Omental fat pad (tissue), 3 donors: ENCODE measurements at regions not wholly inside any gene's neighbourhood (a gene's known extent, or its start where the extent isn't known, plus 50 kb on each side); places are given as distances from the start of the nearest gene placed in this dataset.

Experiments
- ATAC-seq: fragments of 150-250 bp; one replicate; pipeline ENCODE4 v1.9.1; 2016; ENCODE audit warnings: mild to moderate bottlenecking, moderate library complexity; ENCODE audit not compliant: low FRiP score
- DNase-seq: peaks from one replicate; pipeline ENCODE4 v3.0.0-alpha.2; 2019; ENCODE audit warnings: low spot score
- CTCF ChIP-seq, 3 donors: fragments of 450-650 bp; IDR thresholded peaks; one replicate each; pipeline ENCODE4 v1.5.1; 2016 to 2017; ENCODE audit warnings: antibody characterized with exemption in 3 of 3, mild to moderate bottlenecking in 3 of 3, moderate library complexity in 2 of 3

DNA sequence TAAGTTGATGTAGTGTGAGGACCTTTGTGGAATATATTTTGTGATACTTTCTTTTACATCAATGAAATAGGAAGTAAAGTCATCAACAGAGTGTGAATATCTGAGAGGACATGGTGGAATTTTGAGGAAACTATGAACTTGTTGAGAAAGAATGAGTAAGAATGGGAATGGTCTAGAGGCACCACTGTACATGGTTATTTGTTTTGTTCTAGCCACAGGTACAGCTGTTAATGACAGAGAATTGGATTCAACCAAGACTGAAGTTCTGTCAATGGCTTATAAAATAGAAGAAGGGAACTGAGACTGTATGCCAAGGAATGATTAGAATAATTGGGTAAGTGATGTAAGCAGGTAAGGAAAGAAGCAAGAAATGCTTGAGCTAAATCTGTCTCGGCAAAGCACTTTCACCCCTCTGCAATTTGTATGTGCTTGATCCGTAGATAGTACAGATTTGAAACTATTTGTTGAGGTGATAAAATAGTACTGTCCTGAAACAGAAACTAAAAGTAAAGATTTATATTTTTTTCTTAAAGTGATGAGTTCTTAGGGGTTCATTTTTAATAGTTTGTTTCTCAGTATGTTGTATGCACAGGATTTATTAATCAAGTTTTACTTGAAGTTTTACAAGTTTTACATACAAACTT lies 468.8 kb upstream of the SMC2 start:
- TF ChIP-seq CTCF (IDR thresholded peaks at IDR 0.05): no peak
- DNase-seq (no peak), ATAC-seq (no peak)

GRCh38 chr9:103627731-103628130 lies 466.4 kb upstream of the SMC2 start:
- no peak for TF ChIP-seq CTCF (IDR thresholded peaks at IDR 0.05)

DNA sequence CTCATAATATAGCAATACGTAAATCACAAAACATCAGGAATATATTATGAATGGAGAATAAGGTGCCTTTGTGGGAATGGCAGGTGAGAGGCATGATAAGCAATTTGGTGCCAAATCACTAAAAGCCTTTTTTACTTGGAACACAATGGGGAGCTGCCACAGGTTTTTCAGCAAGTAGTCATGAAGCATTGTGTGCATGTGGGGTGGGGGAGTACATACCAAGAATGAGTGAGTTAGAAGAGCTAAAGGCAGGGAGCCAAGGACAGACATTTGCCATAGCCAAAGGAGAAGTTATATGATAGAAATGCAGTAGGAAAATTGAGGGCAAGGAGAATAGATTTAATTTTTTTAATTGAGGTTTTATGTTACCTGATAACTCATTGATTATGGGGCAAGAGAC lies 445.0 kb upstream of the SMC2 start:
- ATAC-seq (no peak), DNase-seq (no peak)
- no peak for TF ChIP-seq CTCF (IDR thresholded peaks at IDR 0.05)

More at GRCh38 chr9:103627731-103628130, 466.4 kb upstream of the SMC2 start:
- no peak for ATAC-seq
- no peak for DNase-seq

GRCh38 chr9:103658156-103658555 lies 436.0 kb upstream of the SMC2 start:
- ATAC-seq: no peak
- TF ChIP-seq CTCF (IDR thresholded peaks at IDR 0.05): no peak
- DNase-seq: no peak

DNA sequence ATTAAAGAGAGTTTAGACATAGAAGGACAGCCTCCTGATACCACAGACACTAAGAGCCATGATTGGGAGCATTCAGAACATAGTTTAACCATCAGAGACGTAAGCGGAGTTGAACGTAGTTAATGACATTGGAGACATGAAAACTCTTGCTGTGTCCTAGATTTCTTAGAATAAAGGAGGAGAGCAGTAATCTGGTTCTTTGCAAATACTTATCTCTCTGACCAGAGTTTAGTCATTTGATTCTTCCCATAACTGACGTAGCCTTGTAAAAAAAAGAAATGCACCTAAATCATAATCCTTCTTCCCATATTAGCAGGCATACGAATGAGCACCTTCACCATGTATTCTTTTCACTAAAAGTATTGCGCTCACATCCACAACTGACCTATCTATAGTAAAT lies 433.3 kb upstream of the SMC2 start:
- no peak for ATAC-seq
- DNase-seq: no peak
- no peak for TF ChIP-seq CTCF (IDR thresholded peaks at IDR 0.05)

DNA sequence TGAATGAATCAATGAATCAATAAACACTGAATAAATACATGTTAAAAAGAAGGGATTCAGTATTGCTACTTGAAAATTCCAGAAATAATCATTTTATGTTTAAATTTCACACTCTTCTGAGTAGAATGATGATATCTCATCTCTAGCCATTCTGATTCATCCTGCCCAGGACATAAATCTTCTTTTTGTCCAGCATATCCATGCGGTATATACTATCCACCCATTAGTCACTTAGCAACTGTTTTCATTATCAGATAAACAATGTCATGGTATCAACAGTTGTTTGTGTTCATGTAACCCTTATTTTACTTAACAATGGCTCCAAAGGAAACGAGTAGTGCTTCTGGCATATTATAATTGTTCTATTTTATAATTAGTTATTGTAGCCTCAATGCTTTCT lies 432.4 kb upstream of the SMC2 start:
- ATAC-seq (no peak), DNase-seq (no peak)
- no peak for TF ChIP-seq CTCF (IDR thresholded peaks at IDR 0.05)

- no peak for TF ChIP-seq CTCF (IDR thresholded peaks at IDR 0.05)
- no peak for ATAC-seq
- no peak for DNase-seq
Observed at GRCh38 chr9:103669296-103669695, 424.8 kb upstream of the SMC2 start.
